ENCODE measurements at regions not wholly inside any gene's neighbourhood (a gene's known extent, or its start where the extent isn't known, plus 50 kb on each side); places are given as distances from the start of the nearest gene placed in this dataset.
"Not testable (repeated sequence)": the region's sequence is repeated elsewhere in the genome, so short reads cannot be mapped to it uniquely, and the experiment has no call there.

- H2AFZ ChIP-seq (ENCODE audit: low read depth, low read length); H3K27ac ChIP-seq (ENCODE audit: extremely low read depth, low read depth, low read length); POLR2A ChIA-PET; H3K4me1 ChIP-seq (replicated peaks in 1 of 2; ENCODE audit: control insufficient read depth in 2 of 2, insufficient read depth in 2 of 2, low read length in 2 of 2); intact Hi-C loops (cut with micrococcal nuclease); H3K4me2 ChIP-seq (ENCODE audit: insufficient read depth, low read length); CTCF ChIA-PET (ENCODE audit: low intra/inter-chr PET ratio); H3K9me1 ChIP-seq (ENCODE audit: control insufficient read depth, insufficient read depth, low read length); H3K4me3 ChIP-seq; H3K79me2 ChIP-seq (ENCODE audit: control insufficient read depth, insufficient read depth, low read length); H3K9ac ChIP-seq (ENCODE audit: insufficient read depth in 1 of 2, low read depth in 2 of 2, low read length in 2 of 2); H4K20me1 ChIP-seq (replicated peaks; ENCODE audit: control insufficient read depth, insufficient read depth, low read length); H3K36me3 ChIP-seq (ENCODE audit: control insufficient read depth, insufficient read depth, low read length); ATAC-seq; H3K27me3 ChIP-seq (ENCODE audit: control insufficient read depth in 2 of 2, insufficient read depth in 2 of 2, low read length in 2 of 2); DNase-seq (ENCODE audit: extremely low read depth in 1 of 4, low spot score in 3 of 4); BruUV-seq (replicated peaks); H3K9me3 ChIP-seq (replicated peaks; ENCODE audit: control insufficient read depth, insufficient read depth, low read depth, low read length); FAIRE-seq: not testable (repeated sequence)
- 4% methylated on average over 3 of the region's 3 CpGs for WGBS (ENCODE audit: insufficient coverage, low coverage, missing lambda C conversion rate)
- in situ Hi-C loops (cut with MboI) = loop anchor here (10.0 kb wide), 1 partner anchor 298 kb away; no protein-coding TSS in a partner anchor
Observed at GRCh38 chr20:25777241-25777640, 80.6 kb upstream of the ZNF337 start.

GRCh38 chr20:25774711-25775110, 78.1 kb upstream of the ZNF337 start:
- H3K79me2 ChIP-seq (ENCODE audit: control insufficient read depth, insufficient read depth, low read length); H3K4me3 ChIP-seq; H3K9me3 ChIP-seq (replicated peaks; ENCODE audit: control insufficient read depth, insufficient read depth, low read depth, low read length); intact Hi-C loops (cut with micrococcal nuclease); H3K4me1 ChIP-seq (replicated peaks in 1 of 2; ENCODE audit: control insufficient read depth in 2 of 2, insufficient read depth in 2 of 2, low read length in 2 of 2); H3K9ac ChIP-seq (ENCODE audit: insufficient read depth in 1 of 2, low read depth in 2 of 2, low read length in 2 of 2); H3K36me3 ChIP-seq (ENCODE audit: control insufficient read depth, insufficient read depth, low read length); H3K27ac ChIP-seq (ENCODE audit: extremely low read depth, low read depth, low read length); FAIRE-seq; H3K4me2 ChIP-seq (ENCODE audit: insufficient read depth, low read length); CTCF ChIA-PET (ENCODE audit: low intra/inter-chr PET ratio); DNase-seq (ENCODE audit: extremely low read depth in 1 of 4, low spot score in 3 of 4); POLR2A ChIA-PET; H3K27me3 ChIP-seq (ENCODE audit: control insufficient read depth in 2 of 2, insufficient read depth in 2 of 2, low read length in 2 of 2); BruUV-seq (replicated peaks); H4K20me1 ChIP-seq (replicated peaks; ENCODE audit: control insufficient read depth, insufficient read depth, low read length); ATAC-seq; H3K9me1 ChIP-seq (ENCODE audit: control insufficient read depth, insufficient read depth, low read length); H2AFZ ChIP-seq (ENCODE audit: low read depth, low read length): not testable (repeated sequence)
- in situ Hi-C loops (cut with MboI) = loop anchor here (10.0 kb wide), 1 partner anchor 300 kb away; no protein-coding TSS in a partner anchor
- 2% methylated on average over 22 of the region's 24 CpGs for WGBS (ENCODE audit: insufficient coverage, low coverage, missing lambda C conversion rate)
